Esophagus squamous epithelium (tissue), 4 donors: ENCODE measurements at regions not wholly inside any gene's neighbourhood (a gene's known extent, or its start where the extent isn't known, plus 50 kb on each side); places are given as distances from the start of the nearest gene placed in this dataset.

Experiments
- POLR2A ChIP-seq, 4 donors: fragments of 450-650 bp; IDR thresholded peaks; one replicate each; pipeline ENCODE4 v1.6.1; 2017; ENCODE audit warnings: antibody characterized with exemption in 4 of 4, mild to moderate bottlenecking in 4 of 4, moderate library complexity in 3 of 4
- TF ChIP-seq, protein P1 (sequence below), 6 experiments: fragments of 450-650 bp in 4 of 6; fragments of 200-600 bp in 2 of 6; sonication (generic) in 2 of 6; IDR thresholded peaks; one replicate each; pipeline ENCODE4 v1.5.1; 2016 to 2019; ENCODE audit warnings: antibody characterized with exemption in 6 of 6, mild to moderate bottlenecking in 4 of 6, moderate library complexity in 4 of 6

- TF ChIP-seq, protein P1, sequence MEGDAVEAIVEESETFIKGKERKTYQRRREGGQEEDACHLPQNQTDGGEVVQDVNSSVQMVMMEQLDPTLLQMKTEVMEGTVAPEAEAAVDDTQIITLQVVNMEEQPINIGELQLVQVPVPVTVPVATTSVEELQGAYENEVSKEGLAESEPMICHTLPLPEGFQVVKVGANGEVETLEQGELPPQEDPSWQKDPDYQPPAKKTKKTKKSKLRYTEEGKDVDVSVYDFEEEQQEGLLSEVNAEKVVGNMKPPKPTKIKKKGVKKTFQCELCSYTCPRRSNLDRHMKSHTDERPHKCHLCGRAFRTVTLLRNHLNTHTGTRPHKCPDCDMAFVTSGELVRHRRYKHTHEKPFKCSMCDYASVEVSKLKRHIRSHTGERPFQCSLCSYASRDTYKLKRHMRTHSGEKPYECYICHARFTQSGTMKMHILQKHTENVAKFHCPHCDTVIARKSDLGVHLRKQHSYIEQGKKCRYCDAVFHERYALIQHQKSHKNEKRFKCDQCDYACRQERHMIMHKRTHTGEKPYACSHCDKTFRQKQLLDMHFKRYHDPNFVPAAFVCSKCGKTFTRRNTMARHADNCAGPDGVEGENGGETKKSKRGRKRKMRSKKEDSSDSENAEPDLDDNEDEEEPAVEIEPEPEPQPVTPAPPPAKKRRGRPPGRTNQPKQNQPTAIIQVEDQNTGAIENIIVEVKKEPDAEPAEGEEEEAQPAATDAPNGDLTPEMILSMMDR (IDR thresholded peaks at IDR 0.05), result no peak
- no peak for TF ChIP-seq POLR2A (IDR thresholded peaks at IDR 0.05)
Observed at GRCh38 chr2:12552092-12552491, 164.6 kb upstream of the TRIB2 start.
